NCI-H510A (cell line): ENCODE measurements at regions not wholly inside any gene's neighbourhood (a gene's known extent, or its start where the extent isn't known, plus 50 kb on each side); places are given as distances from the start of the nearest gene placed in this dataset.

ENCODE experiments used
- DNase-seq: peaks from one replicate; lab custom pipeline; 2025; lab: John Stamatoyannopoulos, UW

DNA sequence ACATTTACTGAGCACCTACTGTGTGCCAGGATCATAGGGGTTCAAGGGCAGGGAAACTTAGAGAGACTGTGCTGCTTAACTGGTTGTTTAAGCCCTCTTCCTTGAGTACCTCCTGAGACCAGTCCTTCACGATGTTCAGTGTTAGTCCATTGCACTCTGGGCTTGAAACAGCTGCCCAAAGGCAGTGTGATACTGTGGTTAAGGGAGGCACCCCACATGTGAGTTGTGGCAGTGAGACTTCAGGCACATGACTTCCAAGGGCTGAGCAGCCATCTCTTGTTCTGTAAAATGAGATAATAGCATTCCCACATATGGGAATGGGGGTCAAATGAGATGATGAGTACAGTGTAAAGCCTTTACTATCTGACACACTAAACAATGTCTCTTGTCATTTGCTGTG lies 75.1 kb downstream of the LINGO1 start:
- no peak for DNase-seq

DNA sequence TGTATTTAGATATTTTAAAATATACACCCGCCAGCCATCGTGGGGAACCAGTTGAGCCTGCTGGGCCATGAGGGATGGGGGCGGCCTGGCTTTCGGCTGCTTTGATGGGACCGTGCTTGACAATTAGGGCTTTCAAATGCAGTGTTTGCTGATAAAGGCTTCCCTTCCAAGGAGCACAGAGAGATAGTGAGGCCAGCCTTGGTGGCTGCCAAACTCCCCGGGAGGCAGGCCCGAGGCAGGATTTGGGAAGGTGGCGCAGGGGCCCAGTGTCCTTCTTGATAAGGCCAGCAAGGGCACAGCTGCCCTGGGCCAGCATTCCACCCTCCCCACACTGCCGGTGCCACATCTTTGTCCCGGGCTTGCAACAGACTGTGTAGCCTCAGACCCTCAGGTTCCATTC lies 75.6 kb downstream of the LINGO1 start:
- DNase-seq: no peak

DNA sequence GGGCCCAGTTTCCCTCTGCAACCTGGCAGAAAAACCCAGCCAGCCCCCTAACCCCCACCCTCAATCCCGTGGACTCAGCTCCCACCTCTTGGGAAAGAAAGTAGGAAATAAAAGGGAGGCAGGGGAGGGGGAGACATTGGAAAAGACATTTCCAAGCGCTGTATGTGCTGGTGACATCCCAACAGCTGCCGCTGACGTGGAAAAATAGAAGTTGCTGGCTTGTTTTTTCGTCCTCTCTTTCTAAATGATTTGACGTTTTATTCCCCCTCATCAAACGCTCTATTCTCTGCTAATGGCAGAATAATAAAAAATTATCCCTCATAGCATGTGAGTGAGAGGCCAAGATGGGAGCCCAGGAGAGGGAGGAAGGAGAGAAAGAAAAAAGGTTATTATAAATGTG lies 76.1 kb downstream of the LINGO1 start:
- no peak for DNase-seq

DNA sequence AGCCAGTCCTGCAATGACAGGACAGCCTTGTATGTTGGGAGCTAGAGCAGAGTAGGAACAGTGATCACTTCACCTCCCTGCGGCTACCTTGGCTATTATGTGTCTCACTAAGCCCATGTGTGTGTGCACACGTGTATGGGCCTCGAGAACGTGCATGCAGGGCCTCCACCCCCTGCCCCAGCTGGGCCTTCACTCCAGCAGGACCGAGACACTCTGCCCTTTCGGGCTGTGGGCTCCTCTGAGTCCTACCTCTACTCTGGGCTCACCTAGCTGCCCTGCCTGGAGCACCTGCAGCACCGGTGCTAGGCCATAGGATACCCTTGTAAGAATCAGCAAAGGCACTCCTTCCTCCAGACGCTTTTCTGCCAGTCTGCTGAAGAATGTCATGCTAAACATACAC lies 77.5 kb downstream of the LINGO1 start:
- no peak for DNase-seq

DNA sequence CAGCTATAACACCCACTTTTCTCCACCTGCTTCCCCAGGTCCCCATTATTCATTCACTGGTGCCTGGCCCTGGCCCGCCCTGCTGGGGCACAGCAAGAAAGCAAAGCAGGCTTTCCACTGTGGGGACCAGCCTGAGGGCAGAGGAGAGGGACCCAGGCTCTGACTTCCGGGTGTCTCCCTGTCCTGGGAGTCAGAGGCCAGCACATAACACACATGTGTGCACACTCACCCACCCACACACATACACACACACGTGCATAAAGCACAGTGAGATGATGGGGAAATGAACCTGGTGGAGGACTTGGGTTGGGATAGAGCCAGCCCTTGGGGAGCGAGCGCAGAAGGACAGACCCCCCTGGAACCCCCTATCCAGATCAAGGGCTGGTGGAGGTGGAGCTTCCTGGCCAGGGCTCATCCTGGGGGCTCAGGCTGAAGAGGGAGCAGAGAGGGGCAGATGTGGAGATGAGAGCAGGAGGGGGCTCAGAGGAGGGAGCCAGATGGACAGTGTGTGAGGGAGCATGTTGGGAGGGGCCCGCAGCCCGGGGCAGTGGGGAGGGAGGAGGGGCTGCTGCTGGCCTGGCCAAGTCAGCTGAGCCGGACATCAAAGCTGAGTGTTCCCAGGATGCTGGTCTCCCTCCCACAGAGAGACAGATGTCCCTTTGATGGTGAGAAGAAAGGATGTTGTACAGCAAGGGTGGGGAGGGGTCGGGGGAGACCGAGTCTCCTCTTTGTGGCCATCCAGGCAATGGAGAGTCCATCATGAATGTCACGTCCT lies 78.2 kb downstream of the LINGO1 start:
- no peak for DNase-seq

DNA sequence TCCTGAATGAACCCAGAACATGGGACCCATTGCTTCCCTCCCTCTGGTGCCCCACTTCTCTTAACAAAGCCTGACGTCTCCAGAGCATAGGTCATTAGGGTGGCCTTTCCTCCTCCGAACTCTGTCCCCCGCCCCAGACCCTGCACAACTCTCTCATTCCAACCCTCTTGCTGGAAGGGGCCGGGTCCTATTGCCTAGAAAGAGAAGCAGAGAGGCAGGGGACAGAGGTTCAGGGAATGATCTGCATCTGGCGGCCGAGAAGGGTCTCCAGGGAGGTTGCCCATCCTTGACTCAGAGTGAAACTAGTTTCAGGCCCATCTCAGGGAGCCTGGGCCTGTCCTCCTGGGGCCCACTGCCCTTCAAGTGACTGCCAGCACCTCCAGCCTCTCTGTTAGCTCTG lies 79.0 kb downstream of the LINGO1 start:
- DNase-seq: no peak

DNA sequence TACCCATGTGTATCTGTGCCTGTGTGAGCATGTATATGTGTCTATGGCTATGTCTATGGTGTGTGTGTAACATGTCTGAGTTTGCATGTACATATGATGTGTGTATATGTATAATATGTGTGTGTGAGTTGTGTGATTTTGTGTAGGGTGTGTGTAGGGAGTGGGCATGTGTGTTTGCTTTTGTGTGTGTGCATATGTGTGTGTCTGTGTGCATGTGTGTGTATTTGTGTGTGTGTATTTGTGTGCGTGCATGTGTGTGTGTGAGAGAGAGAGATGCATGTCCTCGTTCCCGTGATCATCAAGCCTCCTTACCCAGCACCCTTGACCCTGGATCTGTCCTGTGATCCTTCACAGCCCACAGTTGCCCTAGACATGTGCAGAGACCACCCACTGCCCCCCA lies 79.5 kb downstream of the LINGO1 start:
- no peak for DNase-seq

DNA sequence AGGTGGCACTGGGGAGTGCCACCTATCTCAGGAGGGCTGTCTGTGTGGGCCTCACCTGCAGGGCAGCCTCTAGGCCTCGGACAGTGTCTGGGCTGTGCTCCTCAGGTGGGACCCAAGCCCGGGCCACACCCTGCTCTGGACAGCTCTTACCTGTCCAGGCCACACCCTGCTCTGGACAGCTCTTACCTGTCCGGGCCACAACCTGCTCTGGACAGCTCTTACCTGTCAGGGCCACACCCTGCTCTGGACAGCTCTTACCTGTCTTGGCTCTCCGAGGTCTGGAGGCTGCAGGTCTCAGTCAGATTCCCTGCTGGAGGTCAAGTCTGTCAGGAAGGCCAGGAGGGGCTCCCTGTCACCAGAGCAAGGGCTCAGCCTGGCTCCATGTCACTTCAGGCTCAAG lies 80.6 kb downstream of the LINGO1 start:
- DNase-seq: no peak

DNA sequence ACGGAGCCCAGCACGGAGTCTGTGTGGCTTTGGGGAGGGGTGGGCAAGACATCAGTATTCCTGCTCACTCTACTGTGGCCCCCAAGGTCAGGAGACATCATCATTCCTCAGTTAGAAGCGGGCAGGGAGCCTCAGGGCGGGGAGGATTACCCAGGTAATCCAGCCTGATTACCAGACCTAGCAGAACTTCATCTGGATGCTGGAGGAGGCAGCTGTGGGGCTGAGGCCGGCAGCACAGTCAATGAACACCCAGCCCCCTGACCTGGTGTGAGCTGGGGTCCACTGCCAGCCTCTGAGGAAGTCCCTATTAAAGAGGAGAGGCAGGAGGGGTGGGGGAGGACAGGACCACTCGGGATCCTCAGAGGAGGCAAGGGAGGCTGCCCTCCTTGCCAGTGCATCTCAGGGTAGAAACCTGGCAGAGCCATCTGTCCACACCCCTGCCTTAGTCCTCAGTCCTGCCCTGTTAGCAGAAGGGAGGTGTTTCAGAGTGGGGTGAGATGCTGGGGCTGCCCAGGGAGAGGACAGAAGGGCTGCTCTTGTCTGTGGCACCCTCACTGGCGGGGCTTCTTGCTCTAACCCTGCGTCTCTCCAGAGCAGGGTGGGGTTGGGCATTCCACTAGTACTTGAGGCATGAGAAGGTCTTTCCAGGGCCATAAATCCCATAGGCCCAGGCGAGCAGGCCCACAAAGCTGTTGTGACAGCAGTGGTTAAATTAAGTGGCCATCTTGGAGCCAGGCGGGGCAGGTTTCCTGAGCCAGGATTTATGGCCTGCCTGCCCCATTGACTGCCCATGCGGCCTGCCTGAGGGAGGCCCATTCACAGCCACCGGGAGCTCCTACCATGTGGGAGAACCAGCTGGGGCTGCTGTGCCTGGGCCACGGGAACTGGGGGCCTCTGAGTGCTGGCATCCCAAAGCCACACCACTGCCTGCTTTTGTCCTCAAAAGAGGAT lies 82.1 kb downstream of the LINGO1 start:
- DNase-seq: no peak

DNA sequence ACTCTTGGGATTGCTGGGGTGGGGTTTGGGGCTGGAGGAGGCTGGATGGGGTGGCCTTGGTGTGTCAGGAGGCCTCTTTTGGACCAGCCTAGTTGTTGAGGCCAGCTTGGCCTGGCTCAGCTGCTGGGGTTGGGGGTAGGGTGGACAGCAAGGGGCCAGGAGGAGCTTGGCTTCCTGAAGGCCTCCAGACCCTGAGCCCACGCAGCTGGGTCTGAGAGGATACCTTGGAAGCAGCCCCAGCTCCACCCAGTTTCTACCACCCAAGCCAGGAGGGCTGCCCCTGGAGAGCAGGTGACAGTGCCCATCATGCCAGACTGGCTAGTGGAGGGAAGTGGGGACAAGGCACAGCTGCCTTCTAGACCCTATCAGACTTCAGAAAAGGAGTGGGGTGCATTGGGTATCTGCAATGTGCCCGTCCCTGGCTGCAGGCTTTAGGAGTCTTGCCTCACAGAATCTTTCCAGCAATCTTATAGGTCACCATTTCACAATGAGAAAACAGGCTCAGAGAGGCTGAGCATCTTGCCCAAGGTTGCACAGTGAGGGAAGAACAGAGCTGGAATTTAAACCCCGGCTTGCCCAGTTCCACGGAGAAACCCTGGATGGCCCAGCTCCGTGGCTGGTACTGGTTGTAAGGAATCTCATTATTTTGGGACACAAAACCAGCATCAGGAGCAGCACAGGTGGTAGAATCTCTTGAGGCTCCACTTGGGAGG lies 83.0 kb downstream of the LINGO1 start:
- no peak for DNase-seq

DNA sequence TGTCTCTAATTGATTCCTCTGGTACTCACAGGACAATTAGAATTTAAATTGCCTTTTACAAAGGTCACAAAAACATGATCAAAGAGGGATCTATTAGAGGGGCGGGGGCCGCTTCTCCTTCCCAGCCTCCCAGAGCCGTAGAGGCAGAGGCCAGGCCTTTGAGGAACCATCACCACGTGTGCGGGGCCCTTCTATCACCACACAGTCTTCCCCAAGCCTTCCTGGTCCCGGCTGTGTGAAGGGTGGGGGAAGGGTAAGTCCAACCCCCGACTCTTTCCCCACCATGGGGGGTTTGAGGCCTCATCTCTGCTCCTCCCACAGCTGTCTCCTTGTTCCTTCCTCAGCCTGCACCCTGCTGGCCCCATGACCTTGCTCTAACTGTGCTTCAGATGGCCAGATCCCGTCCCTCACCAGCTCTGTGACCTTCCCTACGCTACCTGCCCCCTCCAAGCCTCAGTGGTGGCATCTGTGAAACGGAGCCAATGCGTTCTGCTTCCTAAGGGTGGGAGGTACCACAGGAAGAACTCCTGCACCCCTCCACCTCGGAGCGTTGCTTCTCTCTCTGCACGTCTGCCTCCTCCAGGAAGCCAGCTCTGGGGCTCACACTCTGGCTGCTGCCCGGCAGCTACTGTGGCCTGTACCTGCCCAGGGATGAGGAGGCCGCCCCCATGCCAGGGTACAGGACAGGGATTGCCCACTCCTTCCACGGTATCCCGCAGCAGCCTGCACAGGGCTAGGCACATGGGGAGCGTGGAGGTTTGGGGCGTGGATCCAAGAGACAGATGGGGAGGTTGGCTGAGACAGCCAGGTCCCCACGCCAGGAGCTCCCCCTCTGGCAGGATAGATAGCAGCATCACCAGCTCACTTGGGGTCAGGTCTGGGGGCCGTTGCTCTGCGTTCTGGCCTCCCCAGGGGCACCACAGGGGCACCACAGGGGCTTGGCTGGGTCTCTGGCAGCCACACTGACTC lies 83.8 kb downstream of the LINGO1 start:
- DNase-seq: no peak

DNA sequence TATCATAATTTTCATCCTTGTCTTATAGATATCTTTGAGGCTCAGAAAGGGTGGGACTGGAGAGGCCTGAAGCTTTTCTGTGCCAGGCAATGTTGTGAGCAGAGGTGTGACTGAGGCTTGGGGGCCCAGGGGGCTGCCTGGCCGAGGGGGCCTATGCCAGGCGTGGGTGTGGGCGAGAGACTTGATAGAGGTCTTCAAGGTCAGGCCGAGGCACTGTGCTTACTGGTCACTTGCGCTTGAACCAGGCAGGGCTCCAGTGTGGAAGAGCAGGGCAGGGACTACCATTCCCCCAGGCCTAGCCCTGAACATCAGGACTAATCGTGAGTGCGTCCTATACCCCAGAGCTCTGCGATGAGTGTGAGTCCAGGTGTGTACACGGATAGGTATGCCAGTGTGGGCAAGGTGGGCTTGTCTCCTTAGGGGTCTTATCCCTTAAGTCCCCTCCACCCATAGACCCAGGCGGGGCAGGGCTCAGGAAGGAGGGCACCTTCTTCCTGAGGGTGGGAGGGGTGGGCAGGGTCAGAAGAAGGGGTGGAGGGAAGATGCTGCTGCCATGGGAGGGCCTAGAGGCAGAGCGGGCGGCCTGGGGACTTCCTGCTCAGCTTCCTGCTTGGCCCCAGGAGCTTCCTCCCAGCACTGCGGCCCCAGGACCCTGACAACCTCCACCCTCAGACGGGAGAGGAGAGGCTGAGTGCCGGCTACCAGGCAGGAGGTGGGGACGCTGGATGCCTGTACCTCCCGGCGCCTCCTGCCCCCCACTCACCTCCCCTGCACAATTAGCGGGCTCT lies 84.7 kb downstream of the LINGO1 start:
- DNase-seq: no peak

DNA sequence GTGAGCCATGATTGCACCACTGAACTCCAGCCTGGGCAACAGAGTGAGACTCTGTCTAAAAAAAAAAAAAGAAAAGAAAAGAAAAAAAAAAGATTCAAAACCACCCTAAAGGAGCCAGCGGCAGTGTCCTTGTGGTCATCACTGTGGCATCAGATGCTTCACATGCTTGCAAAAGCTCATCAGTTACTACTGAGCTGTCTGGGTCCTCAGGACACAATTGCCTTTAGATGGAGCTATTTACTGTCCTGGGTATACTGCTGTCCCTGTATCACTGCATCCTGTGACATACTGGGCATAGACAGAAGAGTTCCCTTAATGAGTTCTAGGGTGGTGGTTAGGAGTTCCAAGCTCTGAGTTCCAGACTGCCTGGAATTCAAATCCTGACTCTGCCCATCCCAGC lies 85.8 kb downstream of the LINGO1 start:
- no peak for DNase-seq

DNA sequence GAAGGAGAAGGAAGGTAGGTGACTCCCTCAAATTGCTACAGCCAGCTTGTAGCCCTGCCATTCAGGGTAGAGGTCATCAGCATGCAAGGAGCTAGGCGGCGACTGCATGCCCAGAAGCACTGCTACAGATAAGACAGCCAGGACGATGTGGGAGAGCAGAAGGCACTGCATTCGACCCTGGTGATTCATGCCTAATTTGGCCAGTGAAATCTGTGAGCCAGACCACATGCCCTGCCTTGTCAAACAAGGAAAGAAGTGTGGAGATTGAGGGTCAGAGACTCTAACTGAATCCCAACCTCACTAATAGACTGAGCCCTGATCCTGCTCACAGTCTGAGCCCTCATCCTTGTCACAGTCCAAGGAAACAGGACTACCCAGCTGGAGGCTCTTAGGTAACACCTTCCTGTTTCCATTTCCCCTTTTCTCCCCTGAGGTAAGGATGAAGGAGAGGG lies 86.6 kb downstream of the LINGO1 start:
- no peak for DNase-seq

DNA sequence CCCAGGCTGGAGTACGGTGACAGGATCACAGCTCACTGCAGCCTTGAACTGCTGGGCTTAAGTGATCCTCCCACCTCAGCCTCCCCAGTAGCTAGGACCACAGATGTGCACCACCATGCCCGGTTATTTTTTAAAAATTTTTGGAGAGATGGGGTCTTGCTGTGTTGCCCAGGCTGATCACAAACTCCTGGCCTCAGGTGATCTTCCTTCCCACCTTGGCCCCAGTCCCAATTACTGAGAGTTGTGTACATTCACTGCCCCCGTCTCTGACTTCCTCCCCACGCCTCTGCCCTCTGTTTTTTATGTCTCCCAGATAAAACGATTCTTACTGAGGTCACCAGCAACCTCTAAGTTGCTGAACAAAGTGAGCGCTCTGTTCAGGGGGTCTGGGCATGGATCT lies 87.7 kb downstream of the LINGO1 start:
- DNase-seq: no peak

DNA sequence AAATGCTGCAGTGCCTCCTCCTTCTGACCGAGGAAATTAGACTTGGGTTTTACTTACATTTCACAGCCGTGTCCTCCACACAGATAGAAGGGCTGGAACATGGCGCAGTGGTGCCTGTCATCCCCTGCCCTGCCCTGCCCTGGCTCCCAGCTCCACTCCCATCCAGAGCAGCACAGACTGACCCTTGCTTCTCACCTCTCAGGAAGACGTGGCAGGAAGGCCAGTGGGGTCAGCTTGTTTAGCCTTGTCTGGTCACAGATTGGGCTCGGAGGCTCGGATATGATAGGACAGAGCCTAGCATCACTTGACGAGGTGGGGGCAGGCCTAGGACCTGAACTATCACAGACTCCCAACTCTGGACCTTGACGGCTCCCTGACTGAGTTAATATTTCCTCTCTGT lies 88.5 kb downstream of the LINGO1 start:
- DNase-seq: no peak

DNA sequence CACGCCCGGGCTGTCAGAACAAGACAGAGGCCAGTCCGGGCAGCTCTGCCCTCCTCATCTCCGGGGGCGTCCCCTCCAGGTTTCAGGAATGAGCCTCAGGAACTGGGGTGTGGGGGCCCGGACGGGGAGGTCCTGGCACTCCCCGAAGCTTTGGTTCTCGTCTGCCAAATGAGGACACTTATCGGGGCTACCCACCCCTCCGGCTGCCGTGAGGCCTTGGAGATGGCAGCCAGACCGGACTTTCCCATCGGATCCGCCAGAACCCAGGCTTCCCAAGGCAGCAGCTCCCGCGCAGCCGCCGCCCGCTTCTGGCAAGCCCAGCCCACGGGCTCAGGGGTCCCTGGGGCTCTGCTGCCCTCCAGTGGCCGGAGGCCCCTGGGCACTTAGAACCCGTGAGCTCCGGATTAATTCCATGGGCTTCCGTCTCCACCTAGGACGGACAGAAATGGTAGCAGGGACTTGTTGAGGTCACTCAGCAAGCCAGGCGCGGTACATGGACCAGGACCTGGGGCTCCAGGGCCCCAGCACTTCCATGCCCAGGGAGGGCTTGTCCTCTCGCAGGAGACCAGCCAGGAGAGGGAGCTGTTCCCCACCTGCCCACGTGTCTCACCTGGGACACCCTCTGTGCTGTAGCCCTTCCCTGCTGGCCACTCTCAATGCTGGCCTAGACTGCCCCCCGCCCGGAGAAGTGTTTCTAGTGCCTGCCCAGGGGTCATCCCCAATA lies 89.4 kb downstream of the LINGO1 start:
- peak; percentile 19 for DNase-seq

DNA sequence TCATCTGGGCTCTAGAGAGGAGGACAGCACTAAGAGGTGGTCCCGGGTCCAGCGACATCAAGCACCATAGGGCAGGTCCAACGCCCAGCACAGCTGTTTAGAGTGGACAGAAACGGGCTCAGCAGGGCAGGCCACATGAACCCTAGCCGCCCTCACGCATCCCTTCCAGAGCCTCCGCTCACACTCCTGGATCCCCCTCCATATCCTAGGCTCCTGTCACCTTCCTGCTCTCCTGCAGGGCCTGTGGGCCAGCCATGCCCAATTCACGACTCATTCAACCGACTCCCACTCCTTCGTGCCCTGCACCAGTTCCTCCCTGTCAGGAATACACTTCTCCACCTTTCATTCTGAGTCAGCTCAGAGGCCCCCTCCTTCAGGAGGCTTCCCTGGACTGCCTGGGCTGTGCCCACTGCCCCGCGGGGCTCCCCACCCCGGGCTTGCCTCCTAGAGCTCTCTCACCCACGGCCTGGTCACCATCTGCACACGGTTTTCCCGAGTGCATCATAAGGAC lies 90.2 kb downstream of the LINGO1 start:
- DNase-seq: no peak

DNA sequence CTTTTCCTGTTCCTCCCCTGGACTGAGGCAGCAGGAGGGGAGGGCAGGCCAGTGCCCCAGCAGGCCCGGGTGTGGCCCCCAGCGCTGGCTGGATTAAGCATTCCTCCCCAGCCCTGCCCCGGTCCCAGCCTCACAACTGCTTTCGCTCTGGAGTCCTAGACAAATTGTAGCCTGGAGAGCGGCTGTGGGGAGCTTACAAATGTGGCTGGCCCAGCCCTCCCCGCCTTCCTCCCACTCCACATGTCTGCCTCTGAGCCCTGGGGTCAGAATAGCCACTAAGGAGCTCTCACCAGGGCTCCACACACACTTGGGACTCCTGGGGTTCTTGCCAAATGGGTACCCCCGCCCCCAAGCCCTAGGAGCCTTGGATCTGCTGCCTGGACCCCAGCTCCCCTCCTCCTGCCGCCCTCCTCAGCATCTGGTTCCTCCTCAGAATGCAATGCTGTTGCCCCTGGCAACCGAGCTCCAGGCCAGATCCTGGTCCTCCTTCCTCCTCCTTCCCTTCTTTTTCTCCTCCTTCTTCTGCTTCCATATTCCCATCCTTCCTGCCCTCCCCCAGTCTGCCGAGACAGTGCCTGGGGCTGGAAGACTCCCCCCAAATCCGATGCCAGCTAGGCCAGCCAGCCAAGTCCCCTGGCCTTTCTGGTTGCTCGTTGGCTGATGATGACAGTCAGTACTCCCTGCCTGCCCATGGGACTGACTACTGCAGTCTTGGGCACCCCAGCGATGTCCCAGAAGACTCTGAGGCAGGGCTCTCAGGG lies 91.1 kb downstream of the LINGO1 start:
- DNase-seq: no peak
